ENCODE measurements at regions not wholly inside any gene's neighbourhood (a gene's known extent, or its start where the extent isn't known, plus 50 kb on each side); places are given as distances from the start of the nearest gene placed in this dataset.

GRCh38 chrX:6857749-6858148 lies 289.8 kb upstream of the STS start:
- ChIA-PET CTCF (no interaction called here), POLR2A (no interaction called here)
- DNase-seq: no peak
- Mint-ChIP-seq H3K4me1 (ENCODE audit: low read depth) (no peaks in the 10 kb centered on the region), H3K27me3 (no peaks in the 10 kb centered on the region), H3K36me3 (ENCODE audit: low read depth) (no peaks in the 10 kb centered on the region), H3K27ac (no peak overlapping the region), H3K4me3 (no peak overlapping the region), H3K9me3 (no peaks in the 10 kb centered on the region)
- TF ChIP-seq CTCF (IDR thresholded peaks at IDR 0.05): no peak
- intact Hi-C loops (cut with micrococcal nuclease): no loop called here
- no peak for ATAC-seq

GRCh38 chrX:6856471-6856870 lies 291.0 kb upstream of the STS start:
- CTCF ChIA-PET: no interaction called here
- Mint-ChIP-seq H3K4me3 (no peak overlapping the region), H3K4me1 (ENCODE audit: low read depth) (no peaks in the 10 kb centered on the region), H3K9me3 (no peaks in the 10 kb centered on the region), H3K27ac (no peak overlapping the region), H3K36me3 (ENCODE audit: low read depth) (no peaks in the 10 kb centered on the region), H3K27me3 (no peaks in the 10 kb centered on the region)
- DNase-seq: no peak
- intact Hi-C loops (cut with micrococcal nuclease): no loop called here
- POLR2A ChIA-PET: no interaction called here
- no peak for TF ChIP-seq CTCF (IDR thresholded peaks at IDR 0.05)
- ATAC-seq: no peak

GRCh38 chrX:6852869-6853268 lies 294.6 kb upstream of the STS start:
- intact Hi-C loops (cut with micrococcal nuclease): no loop called here
- no peaks in the 10 kb centered on the region for H3K36me3 Mint-ChIP-seq (ENCODE audit: low read depth)
- H3K27me3 Mint-ChIP-seq: no peaks in the 10 kb centered on the region
- ATAC-seq (no peak), DNase-seq (no peak)
- no peak overlapping the region for H3K4me3 Mint-ChIP-seq
- H3K27ac Mint-ChIP-seq: no peak overlapping the region
- no peak for TF ChIP-seq CTCF (IDR thresholded peaks at IDR 0.05)
- no peaks in the 10 kb centered on the region for H3K9me3 Mint-ChIP-seq
- POLR2A ChIA-PET: no interaction called here
- CTCF ChIA-PET: no interaction called here
- no peaks in the 10 kb centered on the region for H3K4me1 Mint-ChIP-seq (ENCODE audit: low read depth)

GRCh38 chrX:6852121-6852520 lies 295.4 kb upstream of the STS start:
- no peak for TF ChIP-seq CTCF (IDR thresholded peaks at IDR 0.05)
- Mint-ChIP-seq H3K27ac (no peak overlapping the region), H3K27me3 (no peaks in the 10 kb centered on the region), H3K36me3 (ENCODE audit: low read depth) (no peaks in the 10 kb centered on the region), H3K4me3 (no peak overlapping the region), H3K4me1 (ENCODE audit: low read depth) (no peaks in the 10 kb centered on the region), H3K9me3 (no peaks in the 10 kb centered on the region)
- ATAC-seq: no peak
- CTCF ChIA-PET: no interaction called here
- DNase-seq: no peak
- intact Hi-C loops (cut with micrococcal nuclease): no loop called here
- POLR2A ChIA-PET: no interaction called here

- no peak for ATAC-seq
- DNase-seq: no peak
- TF ChIP-seq CTCF (IDR thresholded peaks at IDR 0.05): no peak
- intact Hi-C loops (cut with micrococcal nuclease): no loop called here
- Mint-ChIP-seq H3K36me3 (ENCODE audit: low read depth) (no peaks in the 10 kb centered on the region), H3K4me1 (ENCODE audit: low read depth) (no peaks in the 10 kb centered on the region), H3K27ac (no peak overlapping the region), H3K4me3 (no peak overlapping the region), H3K27me3 (no peaks in the 10 kb centered on the region), H3K9me3 (no peaks in the 10 kb centered on the region)
- ChIA-PET POLR2A (interaction anchor here (0.6 kb wide), 1 partner anchor 1943 kb away, joined by 3 read pairs; no protein-coding TSS in a partner anchor), CTCF (no interaction called here)
Observed at GRCh38 chrX:6851140-6851539, 296.4 kb upstream of the STS start.

Measured in activated CD8-positive, alpha-beta T cell treated with anti-CD3 and anti-CD28 coated beads for 36 hours (primary cell).